ENCODE measurements at regions not wholly inside any gene's neighbourhood (a gene's known extent, or its start where the extent isn't known, plus 50 kb on each side); places are given as distances from the start of the nearest gene placed in this dataset.

- DNase-seq = no peak
- Histone ChIP-seq H3K4me1 (peaks cover 24% of the 10 kb centered on the region), H3K27ac (no peak overlapping the region), H3K9me3 (no peaks in the 10 kb centered on the region), H3K27me3 (no peaks in the 10 kb centered on the region), H3K4me3 (no peak overlapping the region), H3K9ac (ENCODE audit: low read depth in 2 of 2, low read length in 2 of 2) (no peak overlapping the region), H3K36me3 (no peaks in the 10 kb centered on the region)
- intact Hi-C loops (cut with DNase I) = no loop called here
- TF ChIP-seq, protein P1, sequence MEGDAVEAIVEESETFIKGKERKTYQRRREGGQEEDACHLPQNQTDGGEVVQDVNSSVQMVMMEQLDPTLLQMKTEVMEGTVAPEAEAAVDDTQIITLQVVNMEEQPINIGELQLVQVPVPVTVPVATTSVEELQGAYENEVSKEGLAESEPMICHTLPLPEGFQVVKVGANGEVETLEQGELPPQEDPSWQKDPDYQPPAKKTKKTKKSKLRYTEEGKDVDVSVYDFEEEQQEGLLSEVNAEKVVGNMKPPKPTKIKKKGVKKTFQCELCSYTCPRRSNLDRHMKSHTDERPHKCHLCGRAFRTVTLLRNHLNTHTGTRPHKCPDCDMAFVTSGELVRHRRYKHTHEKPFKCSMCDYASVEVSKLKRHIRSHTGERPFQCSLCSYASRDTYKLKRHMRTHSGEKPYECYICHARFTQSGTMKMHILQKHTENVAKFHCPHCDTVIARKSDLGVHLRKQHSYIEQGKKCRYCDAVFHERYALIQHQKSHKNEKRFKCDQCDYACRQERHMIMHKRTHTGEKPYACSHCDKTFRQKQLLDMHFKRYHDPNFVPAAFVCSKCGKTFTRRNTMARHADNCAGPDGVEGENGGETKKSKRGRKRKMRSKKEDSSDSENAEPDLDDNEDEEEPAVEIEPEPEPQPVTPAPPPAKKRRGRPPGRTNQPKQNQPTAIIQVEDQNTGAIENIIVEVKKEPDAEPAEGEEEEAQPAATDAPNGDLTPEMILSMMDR (IDR thresholded peaks at IDR 0.05) = no peak
These were observed 66.5 kb downstream of the SOWAHC start for GRCh38 chr2:109680523-109681297.

- DNase-seq = no peak
- no peaks in the 10 kb centered on the region for H3K27me3 ChIP-seq
- intact Hi-C loops (cut with DNase I) = no loop called here
- H3K4me1 ChIP-seq = peaks cover 15% of the 10 kb centered on the region
- no peak overlapping the region for H3K9ac ChIP-seq (ENCODE audit: low read depth in 2 of 2, low read length in 2 of 2)
- TF ChIP-seq, protein P1 (IDR thresholded peaks at IDR 0.05) = no peak
- no peak overlapping the region for H3K27ac ChIP-seq
- no peaks in the 10 kb centered on the region for H3K9me3 ChIP-seq
- no peak overlapping the region for H3K4me3 ChIP-seq
- no peaks in the 10 kb centered on the region for H3K36me3 ChIP-seq
These were observed 67.6 kb downstream of the SOWAHC start for GRCh38 chr2:109681633-109682380.

DNA sequence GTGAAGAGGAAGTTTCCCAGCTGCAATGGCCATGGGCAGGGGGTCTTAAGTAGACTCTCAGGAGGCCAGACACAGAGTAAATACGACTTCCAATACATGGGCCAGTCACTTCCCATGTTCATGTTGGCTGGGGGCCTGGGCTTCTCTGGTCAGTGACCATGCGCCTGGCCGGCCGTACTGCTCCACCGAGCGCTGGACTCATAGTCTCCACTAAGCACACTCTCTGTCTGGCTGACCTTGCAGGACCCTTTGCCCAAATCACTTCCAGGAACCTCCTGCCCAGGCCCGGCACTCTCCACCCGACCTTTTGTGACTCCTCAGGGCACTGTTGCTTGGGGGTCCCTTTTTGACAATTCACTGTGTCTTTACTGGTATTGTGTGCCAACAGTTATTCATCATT is 69.3 kb downstream of the SOWAHC start:
- Histone ChIP-seq H3K9ac (ENCODE audit: low read depth in 2 of 2, low read length in 2 of 2) (no peak overlapping the region), H3K36me3 (no peaks in the 10 kb centered on the region), H3K4me1 (peaks cover 7% of the 10 kb centered on the region), H3K4me3 (no peak overlapping the region), H3K27ac (no peak overlapping the region), H3K27me3 (no peaks in the 10 kb centered on the region), H3K9me3 (no peaks in the 10 kb centered on the region)
- DNase-seq = no peak
- TF ChIP-seq, protein P1 (IDR thresholded peaks at IDR 0.05) = no peak
- intact Hi-C loops (cut with DNase I) = no loop called here

GRCh38 chr2:109685453-109685852 is 71.3 kb downstream of the SOWAHC start:
- no peak for DNase-seq
- H3K9me3 ChIP-seq = no peaks in the 10 kb centered on the region
- intact Hi-C loops (cut with DNase I) = no loop called here
- H3K4me3 ChIP-seq = no peak overlapping the region
- no peaks in the 10 kb centered on the region for H3K27me3 ChIP-seq
- no peaks in the 10 kb centered on the region for H3K36me3 ChIP-seq
- TF ChIP-seq, protein P1 (IDR thresholded peaks at IDR 0.05) = no peak
- no peak overlapping the region for H3K27ac ChIP-seq
- peaks cover 8% of the 10 kb centered on the region for H3K4me1 ChIP-seq
- H3K9ac ChIP-seq (ENCODE audit: low read depth in 2 of 2, low read length in 2 of 2) = no peak overlapping the region

DNA sequence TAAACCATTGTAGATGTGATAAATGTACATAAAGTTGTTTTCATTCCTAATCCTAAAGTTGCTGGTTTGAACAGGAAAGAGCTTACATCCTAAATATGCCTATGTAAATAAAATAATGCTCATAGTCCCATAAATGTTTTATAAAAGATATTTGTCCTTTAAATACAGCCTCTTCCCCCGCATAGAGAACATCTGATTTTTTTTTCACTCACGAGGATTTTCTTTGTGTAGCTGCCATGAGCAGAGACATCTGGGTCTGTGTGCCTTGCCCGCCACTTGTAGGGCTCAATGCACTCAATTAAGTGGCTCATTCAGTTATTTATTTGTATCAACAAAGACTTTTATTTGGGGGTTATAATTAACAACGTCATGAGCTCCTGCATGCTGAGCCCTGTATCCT is 72.8 kb downstream of the SOWAHC start:
- Histone ChIP-seq H3K36me3 (no peaks in the 10 kb centered on the region), H3K4me1 (peaks cover 8% of the 10 kb centered on the region), H3K27ac (no peak overlapping the region), H3K27me3 (no peaks in the 10 kb centered on the region), H3K4me3 (no peak overlapping the region), H3K9ac (ENCODE audit: low read depth in 2 of 2, low read length in 2 of 2) (no peak overlapping the region), H3K9me3 (no peaks in the 10 kb centered on the region)
- DNase-seq = no peak
- intact Hi-C loops (cut with DNase I) = no loop called here
- TF ChIP-seq, protein P1 (IDR thresholded peaks at IDR 0.05) = no peak

All from colonic mucosa (tissue), 4 donors.